AG08395 (cell line): ENCODE measurements at regions not wholly inside any gene's neighbourhood (a gene's known extent, or its start where the extent isn't known, plus 50 kb on each side); places are given as distances from the start of the nearest gene placed in this dataset.

ENCODE experiments used
- DNase-seq: peaks from one replicate; pipeline ENCODE4 v3.0.0; 2012; ENCODE audit warnings: mixed read lengths, low spot score

- DNase-seq, result no peak
Measured at GRCh38 chr1:14500041-14500440, 98.4 kb upstream of the KAZN start.

GRCh38 chr1:14500912-14501311 lies 97.6 kb upstream of the KAZN start:
- DNase-seq, result no peak

GRCh38 chr1:14504517-14504916 lies 94.0 kb upstream of the KAZN start:
- DNase-seq, result no peak

- DNase-seq, result no peak
Measured at GRCh38 chr1:14506471-14507255, 91.8 kb upstream of the KAZN start.

GRCh38 chr1:14507262-14507661 lies 91.2 kb upstream of the KAZN start:
- DNase-seq, result no peak

- DNase-seq, result no peak
Measured at GRCh38 chr1:14508613-14509012, 89.9 kb upstream of the KAZN start.

- DNase-seq, result no peak
Measured at GRCh38 chr1:14511166-14511680, 87.3 kb upstream of the KAZN start.

- no peak for DNase-seq
Measured at GRCh38 chr1:14511796-14512585, 86.5 kb upstream of the KAZN start.

GRCh38 chr1:14513111-14513510 lies 85.4 kb upstream of the KAZN start:
- DNase-seq, result no peak

- DNase-seq, result no peak
Measured at GRCh38 chr1:14514739-14515138, 83.7 kb upstream of the KAZN start.

- DNase-seq, result peak; percentile 77
Measured at GRCh38 chr1:14516974-14517840, 81.3 kb upstream of the KAZN start.

GRCh38 chr1:14517841-14518180 lies 80.7 kb upstream of the KAZN start:
- no peak for DNase-seq

- DNase-seq, result peak; percentile 32
Measured at GRCh38 chr1:14519976-14520375, 78.5 kb upstream of the KAZN start.

- no peak for DNase-seq
Measured at GRCh38 chr1:14520514-14521163, 77.8 kb upstream of the KAZN start.

- DNase-seq, result no peak
Measured at GRCh38 chr1:14521622-14522021, 76.9 kb upstream of the KAZN start.

- DNase-seq, result peak; percentile 63
Measured at GRCh38 chr1:14522077-14522925, 76.2 kb upstream of the KAZN start.

- peak; percentile 89 for DNase-seq
Measured at GRCh38 chr1:14522926-14523241, 75.6 kb upstream of the KAZN start.

- DNase-seq, result no peak
Measured at GRCh38 chr1:14524826-14525636, 73.5 kb upstream of the KAZN start.

- peak; percentile 26 for DNase-seq
Measured at GRCh38 chr1:14529475-14529874, 69.0 kb upstream of the KAZN start.

- DNase-seq, result no peak
Measured at GRCh38 chr1:14531519-14531918, 67.0 kb upstream of the KAZN start.
